GM18517 (cell line): ENCODE measurements at regions not wholly inside any gene's neighbourhood (a gene's known extent, or its start where the extent isn't known, plus 50 kb on each side); places are given as distances from the start of the nearest gene placed in this dataset.

Experiments used
- ATAC-seq: cut with Tn5 transposase; IDR thresholded peaks from one replicate; pipeline ENCODE4 v1.9.1; 2021; ENCODE audit warnings: mild to moderate bottlenecking, moderate library complexity; ENCODE audit not compliant: unreplicated experiment

DNA sequence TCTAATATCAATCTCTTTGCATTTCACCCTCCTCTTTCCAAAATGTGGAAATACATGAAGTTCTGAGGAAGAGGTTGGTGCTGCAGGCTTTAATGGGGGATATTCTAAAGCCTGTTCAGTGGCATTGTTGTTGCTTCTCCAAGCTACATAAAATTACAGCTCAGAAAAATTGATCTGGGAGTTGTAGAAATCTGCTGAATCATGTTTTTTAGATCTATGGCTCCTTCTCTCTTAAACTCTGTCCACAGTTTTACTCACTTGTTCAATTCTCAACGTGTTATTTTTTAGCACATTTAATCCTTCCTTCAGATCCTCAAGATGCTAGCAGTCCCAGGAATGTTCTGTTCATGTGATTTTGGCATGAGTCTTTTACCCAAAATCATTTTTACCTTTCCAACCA, 949.5 kb upstream of the ADGRL3 start:
- no peak for ATAC-seq

DNA sequence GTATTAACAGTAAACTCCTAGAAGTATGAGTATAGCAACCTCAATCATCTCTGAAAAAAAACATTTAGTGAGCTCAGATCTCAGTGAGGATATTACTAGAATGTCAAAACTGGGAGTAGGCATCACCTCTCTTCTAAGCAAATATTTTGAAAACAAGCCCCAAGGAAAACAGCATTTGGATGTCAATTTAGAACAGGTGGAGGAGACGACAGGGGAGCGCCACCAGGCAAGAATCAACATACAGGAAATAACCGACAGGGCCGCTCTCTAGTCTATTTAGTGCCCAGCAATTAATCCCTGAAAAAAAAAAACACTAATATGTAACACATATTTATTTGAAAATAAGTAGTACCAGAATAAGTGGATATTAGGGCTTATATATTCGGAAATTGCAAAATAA, 940.3 kb upstream of the ADGRL3 start:
- no peak for ATAC-seq

DNA sequence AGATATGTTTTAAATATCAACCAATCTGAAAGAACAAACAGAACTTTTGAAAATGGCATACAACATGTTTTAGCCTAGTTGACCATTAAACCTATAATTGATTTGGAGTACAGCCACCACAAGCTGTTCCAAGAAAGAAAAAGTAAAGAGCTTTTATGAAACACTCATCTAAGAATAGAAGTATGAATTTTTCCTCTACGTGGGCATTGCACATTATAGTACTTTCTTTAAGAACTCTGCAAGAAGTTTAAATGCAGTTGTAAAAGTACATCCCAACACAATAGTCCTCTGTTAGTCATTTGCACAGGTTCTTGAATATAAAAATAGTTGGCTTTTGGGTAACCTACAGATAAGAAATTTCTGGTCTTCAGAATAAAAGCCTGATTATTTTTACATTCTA, 933.6 kb upstream of the ADGRL3 start:
- ATAC-seq, result no peak

DNA sequence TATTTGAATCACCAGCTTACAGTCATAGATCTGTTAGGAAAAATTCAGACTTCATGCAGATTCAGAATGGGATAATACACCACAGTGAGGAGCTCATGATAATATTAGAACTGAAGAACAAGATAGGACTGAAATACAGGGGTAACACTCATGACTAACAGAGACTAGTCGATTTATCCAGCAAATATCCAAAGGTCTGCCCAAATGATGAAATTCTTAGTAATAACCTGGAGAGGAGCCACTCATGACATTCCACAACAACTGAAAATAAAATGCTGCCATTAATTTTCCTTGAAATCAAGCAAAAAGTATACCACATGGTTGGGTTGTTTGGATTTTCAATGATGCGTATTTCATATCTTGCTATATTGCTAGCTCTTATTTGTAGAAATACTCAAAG, 903.7 kb upstream of the ADGRL3 start:
- no peak for ATAC-seq

DNA sequence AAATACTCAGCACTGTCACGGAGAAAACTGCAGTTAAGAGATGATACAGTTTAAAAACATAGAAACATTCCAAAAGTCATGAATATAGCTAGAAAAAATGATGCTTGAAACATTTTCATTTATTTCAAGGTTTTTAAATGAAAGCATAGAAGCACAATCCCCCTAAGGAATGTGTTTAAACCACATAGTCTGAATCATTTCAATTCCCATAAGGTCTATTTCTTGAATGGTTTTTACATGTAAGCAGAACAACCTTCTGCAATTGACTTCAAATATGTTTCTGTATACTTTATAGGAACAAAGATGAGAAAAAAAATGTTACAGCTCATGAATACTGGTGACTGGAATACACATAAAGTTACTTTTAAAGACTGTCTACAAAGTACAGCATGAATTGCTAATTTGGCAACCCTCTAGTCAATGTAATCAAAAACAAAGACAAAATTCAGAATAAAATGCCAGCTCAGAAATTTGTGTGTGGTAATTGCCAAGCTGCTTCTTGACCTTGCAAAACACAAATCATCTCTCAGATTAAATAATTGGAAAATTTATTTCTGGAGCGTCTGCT, 886.4 kb upstream of the ADGRL3 start:
- no peak for ATAC-seq

DNA sequence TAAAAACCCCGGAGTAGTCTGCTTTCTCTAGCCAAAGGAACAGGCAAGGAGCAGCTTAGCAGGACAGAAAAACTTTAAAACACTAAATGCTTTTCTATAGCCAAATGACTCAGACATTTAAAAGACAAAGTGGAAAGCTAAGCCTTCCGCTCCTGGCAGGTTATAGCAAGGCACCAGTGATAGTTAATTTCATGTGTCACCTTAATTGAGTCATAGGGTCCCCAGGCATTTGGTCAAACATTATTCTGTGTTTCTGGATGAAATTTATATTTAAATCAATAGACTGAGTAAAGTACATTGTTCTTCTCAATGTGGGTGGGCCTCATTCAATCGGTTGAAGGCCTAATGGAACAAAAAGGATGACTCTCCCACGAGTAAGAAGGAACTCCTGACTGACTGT, 885.7 kb upstream of the ADGRL3 start:
- ATAC-seq, result no peak

DNA sequence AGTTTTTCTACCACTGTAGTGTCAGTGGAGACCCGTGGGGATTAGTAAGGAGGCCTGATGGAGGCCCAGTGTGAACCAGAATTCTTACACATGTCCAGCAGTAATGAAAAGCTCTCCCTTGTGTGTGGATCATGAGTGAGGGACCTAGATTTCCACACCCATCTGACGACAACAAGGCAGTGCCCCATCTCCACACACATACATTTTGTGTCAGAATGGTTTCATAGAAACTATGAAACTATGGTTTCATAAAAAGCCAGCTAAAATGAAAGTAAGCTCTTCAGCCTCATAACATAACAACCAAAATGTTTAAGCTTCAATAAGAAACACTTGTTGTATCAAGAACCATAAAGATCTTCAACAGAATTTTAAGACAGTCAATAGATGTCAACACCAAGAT, 884.5 kb upstream of the ADGRL3 start:
- no peak for ATAC-seq

DNA sequence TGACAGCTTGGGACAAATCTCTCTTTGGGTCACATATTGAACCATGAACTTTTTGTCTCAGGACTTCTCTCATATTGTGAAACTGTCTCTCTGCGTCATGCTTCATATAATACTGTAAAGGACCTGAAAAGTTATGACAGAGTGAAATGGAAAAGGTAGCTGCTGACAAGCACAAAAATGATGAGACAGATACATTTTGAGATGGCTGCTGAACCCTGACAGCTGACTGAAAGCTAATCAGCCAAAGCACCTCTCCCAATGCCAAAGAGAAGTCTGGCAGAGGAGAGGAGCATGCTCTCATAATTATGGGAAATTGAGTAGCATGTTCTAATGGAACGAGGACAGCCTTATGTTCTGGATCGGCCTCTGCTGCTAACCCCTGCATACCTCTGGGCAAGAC, 873.4 kb upstream of the ADGRL3 start:
- no peak for ATAC-seq

DNA sequence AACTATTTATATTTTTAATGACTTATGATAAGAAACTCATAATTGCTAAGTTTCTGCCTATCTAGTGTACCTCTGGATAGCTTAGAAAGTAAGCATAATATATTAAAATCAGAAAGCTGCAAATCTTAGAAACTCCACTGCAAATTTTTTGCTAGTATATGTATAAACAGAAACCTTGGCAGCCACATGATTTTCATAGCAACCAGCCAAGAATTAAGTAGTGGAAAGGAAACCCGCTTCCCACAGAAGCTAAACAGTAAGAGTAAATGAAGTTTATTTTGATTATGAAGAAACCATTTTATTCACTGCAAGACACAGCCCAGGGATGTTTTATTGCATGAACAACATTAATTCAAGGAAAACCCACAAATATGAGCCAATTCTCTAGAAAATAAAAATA, 872.5 kb upstream of the ADGRL3 start:
- ATAC-seq, result no peak

DNA sequence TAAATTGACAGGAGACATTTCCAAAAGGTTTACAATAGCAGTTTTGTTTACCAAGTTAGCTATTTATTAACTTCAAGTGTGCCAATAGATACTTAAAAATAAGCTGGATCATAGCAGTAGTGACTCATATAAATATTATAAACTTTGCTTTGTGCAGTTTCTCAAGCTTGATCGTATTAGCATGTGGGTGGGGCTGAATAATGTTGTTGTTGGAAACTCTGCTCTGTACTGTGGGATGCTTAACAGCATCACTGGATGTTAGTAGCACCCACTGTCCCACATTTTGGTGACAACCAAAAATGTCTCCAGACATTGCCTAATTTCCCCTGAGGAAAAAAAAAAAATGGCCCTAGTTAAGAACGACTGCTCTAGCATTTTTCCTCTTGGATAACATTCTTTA, 855.2 kb upstream of the ADGRL3 start:
- ATAC-seq, result no peak

DNA sequence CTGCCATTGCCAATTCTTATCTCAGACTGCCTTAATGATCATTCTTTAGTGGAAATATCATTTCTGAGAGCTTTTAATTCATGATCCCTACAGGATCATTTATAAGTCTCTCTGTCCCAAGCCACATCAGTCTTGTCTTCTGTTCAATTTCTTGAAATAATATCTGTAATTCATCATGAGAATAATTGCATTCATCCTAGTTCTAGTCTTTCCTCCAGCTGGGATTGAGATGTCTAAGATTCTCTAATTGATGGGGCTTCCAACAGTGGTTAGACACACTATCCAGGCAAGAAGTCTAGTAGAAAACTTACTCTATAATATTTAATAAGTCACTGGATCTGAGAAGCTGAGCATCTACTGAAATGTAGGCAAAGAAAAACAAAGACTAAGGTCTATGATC, 854.7 kb upstream of the ADGRL3 start:
- ATAC-seq, result no peak

DNA sequence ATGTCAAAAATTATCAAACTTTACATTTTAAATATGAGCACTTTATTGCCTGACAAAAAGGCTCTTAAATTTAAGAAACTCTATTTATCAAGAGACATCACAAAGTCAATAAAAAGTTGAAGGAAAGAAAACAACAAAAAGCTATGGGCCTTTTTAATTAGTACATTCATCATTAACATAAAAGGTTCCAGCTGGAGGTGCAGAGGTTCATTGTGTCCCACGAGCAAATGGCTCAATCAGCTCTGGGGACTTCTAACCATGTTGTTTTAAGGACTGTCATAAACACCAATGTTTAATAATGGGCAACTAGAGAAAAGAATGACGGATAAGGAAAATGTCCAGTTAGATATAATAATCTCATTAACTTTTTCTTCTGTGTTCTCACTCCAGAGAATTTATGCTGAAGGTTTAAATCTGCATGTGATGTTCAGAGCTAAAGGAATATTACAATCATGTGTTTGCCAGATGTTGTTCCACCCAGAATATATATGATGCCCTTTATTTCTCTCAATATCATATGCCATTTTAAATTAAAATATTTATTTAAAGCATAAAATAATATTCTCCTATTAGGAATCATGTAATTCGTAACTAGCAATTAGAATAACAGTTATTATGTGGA, 840.3 kb upstream of the ADGRL3 start:
- no peak for ATAC-seq

DNA sequence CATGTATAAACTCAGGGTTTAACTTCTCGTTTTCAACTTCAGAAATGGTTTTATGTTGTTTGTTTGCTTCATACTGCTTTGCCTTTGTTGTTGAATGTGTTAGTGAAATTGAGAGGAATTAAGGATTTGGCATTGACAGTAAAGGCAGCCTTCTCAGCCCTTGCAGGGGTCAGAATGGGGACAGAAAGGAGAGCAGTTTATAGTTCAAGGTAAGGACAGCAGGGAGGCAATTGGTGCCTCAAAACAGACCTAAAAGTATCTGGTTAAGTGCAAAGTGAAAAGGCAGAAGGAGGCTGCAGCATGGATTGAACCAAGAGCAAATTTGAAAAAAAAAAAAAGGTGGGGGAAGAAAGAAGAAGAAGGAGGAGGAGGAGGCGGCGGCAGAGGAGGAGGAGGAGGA, 835.0 kb upstream of the ADGRL3 start:
- ATAC-seq, result no peak

DNA sequence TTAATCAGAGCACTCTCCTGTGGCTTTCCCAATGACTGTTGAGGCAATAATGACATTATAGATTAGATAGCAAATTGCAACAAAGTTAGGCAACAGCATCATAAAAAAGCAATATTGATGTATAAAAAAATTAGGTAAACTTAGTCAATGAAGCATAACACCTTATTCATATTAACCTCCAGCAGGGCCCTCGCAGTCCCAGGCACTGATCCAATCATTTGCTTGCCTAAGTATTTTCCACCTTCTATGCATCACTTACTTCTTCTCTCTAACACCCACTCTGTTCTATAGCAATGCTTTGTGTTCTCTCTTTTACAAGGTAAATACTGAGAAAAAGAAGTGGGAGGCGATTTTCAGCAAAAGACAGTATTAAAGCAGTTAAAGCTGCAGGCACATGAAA, 833.5 kb upstream of the ADGRL3 start:
- ATAC-seq, result no peak

DNA sequence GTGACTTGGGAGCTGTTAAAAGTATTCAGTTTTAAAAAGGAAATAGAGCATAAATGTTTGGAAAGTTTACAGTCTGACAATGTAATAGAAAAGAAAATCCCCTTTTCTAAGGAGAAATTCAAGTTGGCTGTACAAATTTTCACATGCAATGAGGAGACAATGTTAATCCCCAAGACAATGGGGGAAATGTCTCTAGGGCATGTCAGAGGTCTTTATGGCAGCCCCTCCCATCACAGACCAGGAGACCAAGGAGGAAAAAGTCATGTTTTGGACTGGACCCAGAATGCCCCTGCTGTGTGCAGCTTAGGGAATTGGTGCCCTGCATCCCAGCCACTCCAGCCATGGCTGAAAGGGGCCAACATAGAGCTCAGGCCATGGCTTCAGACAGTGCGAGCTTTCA, 831.1 kb upstream of the ADGRL3 start:
- ATAC-seq, result no peak

DNA sequence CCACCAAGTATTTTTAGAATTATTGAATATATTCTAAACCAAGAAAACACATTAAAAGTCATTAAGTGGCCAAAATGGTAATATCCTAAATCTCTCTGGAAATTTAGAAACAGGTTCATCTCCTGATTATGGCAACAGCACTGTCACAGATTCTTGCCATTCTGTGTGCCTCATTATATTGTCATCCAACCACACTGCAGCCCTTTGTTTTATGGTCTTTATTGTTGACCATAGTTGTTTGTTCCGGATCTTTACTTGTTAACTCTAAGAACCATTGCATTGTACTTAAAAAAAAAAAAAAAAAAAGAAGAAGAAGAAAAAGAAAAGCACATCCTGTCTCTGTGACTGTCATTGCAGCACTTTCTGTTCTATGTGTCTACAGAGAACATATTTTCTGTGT, 822.1 kb upstream of the ADGRL3 start:
- ATAC-seq, result no peak

DNA sequence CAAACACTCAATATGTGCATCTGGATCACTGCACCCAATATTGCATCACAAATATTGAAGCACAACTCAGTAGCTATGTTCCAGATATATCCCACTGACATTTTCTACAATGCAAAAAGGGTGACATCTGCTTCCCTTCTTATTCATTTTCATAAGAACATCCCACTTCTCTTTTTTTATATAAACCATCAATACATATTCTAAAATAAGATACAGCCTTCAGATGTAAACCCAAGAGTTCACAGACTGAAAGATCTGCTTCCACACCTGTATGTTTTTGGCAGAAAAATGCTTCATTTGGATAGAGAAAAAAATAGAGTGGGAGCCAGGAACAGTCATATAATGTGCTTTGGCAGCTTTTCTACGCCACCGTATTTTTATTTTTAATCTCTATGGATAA, 815.6 kb upstream of the ADGRL3 start:
- ATAC-seq, result no peak

DNA sequence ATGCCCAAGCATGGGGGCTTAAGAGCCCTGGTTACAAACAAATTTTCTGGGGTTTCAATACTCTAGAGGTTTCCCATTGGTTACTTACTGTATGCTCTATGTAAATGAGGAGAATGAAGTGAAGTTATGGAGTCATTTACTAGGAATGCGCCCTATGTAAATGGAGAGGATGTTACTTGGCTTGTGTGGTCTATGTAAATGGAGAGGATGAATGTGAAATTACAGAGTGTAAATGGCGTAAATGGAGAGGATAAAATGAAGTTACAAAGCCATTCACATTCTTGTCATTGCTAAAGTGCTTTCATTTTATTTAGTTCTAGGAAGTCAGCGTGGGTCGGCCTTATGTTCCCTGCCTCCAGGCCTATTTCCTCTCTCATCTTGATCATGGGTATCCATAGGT, 810.5 kb upstream of the ADGRL3 start:
- no peak for ATAC-seq

DNA sequence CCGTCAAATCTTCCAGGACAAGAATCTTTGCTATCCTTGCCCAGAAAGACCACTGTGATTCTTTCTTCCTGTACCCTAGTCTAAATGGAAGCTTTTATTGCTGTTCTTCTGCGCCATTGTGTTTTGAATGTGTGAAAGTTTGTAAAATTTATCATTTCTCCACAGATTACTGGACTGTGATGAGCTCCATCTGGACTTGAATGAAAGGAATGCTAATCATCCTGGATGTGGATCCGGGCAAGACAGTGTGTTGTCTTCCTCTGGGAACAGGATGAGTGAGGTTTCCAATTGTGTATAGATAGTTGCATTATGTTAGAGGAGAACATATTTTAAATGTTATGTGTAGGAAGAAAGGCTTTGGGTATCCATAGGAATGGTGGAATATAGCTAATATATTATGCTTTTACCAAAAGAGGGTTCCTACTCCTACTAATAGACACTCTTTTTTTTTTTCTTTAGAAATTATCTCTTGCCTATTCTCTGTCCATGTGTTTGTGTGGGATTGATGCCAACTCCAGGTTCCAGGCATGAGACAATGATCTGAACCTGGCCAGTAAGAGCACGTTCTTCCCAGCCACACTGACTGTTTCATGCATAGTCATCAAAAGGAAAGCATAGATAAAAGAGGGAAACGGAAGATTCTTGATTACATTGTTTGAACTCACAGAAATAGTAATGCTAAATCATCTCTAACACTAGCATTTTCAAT, 803.6 kb upstream of the ADGRL3 start:
- ATAC-seq, result no peak

DNA sequence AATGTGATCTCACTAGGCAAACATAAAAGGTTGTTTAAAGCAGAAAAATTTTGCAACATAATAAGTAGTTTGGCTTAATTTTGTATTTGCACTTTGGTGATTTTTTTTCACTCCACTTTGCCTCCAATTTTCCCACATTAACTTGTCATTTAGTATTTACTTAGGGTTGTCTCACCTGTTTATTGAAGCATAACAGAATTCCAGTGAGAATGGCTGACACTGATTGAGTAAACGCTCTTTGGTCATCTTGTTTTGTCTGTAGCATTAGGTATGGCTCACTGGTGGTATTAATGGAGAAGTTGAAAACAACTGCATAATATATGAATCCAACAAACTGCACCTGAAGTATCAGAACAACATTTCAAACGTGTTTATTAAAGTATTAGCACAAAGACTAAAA, 799.5 kb upstream of the ADGRL3 start:
- no peak for ATAC-seq

DNA sequence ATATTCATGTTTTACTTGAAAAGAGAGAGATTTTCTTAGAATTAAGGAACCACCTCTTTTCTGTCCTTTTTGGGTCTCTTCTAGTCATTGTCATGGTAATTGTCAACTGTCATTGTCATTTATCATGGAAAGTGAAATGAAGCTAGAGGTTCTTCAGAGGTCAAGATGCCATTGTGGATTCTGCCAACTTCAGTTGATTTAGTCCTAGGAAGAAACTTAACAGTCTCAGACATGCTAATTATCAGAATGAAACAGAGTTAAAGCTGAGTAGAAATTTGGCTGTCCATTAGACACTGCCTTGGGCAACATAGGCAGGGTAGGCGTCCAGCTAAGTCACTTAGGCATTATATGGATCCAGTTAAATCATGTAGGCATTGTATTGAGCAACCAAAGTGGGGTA, 796.1 kb upstream of the ADGRL3 start:
- no peak for ATAC-seq

DNA sequence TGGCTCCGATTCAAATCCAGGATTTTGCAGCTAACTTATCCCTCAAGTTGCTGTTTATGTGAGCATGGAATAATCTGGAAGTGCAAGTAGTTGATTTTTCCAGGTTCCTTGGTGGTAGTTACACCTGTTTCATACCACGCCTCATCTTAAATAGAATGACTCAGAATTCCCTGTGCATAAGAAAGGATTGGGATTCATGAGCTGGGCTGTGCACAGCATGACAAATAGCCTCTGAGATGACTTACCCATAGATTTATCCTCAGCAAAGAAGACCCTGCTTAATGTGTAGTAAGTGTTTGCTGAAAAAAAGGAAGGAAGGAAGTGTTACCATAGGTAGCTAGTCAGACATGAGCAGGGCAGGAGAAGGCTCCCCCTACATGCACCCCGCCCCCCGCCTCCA, 777.7 kb upstream of the ADGRL3 start:
- no peak for ATAC-seq
